ENCODE measurements at regions not wholly inside any gene's neighbourhood (a gene's known extent, or its start where the extent isn't known, plus 50 kb on each side); places are given as distances from the start of the nearest gene placed in this dataset.

GRCh38 chr20:58003525-58003924, 224.9 kb downstream of the ANKRD60 start:
- Histone ChIP-seq H3K27ac (no peak overlapping the region), H3K4me1 (peaks cover 0 to 6% (median 4%) of the 10 kb centered on the region in 4 donors), H3K27me3 (peaks cover 0 to 6% (median 0%) of the 10 kb centered on the region in 3 donors), H3K9me3 (no peaks in the 10 kb centered on the region), H3K36me3 (no peaks in the 10 kb centered on the region), H3K4me3 (no peak overlapping the region)
- no peak for TF ChIP-seq POLR2A (IDR thresholded peaks at IDR 0.05)
- intact Hi-C loops (cut with DNase I), result no loop called here
- no peak for DNase-seq
- 94 to 95% methylated on average over 6 of the region's 6 CpGs for WGBS, 2 donors

GRCh38 chr20:58002901-58003300, 225.6 kb downstream of the ANKRD60 start:
- H3K36me3 ChIP-seq, result no peaks in the 10 kb centered on the region
- H3K27ac ChIP-seq, result no peak overlapping the region
- TF ChIP-seq POLR2A (IDR thresholded peaks at IDR 0.05) (no peak), EP300 (IDR thresholded peaks at IDR 0.05) (no peak), POLR2AphosphoS5 (IDR thresholded peaks at IDR 0.05) (no peak), CTCF (IDR thresholded peaks at IDR 0.05) (no peak)
- no peak overlapping the region for H3K4me3 ChIP-seq
- no peak for DNase-seq
- H3K27me3 ChIP-seq, result peaks cover 0 to 7% (median 0%) of the 10 kb centered on the region in 3 donors
- no peaks in the 10 kb centered on the region for H3K9me3 ChIP-seq
- WGBS, 2 donors, result 94 to 96% methylated on average over 6 of the region's 6 CpGs
- intact Hi-C loops (cut with DNase I), result no loop called here
- peaks cover 0 to 6% (median 4%) of the 10 kb centered on the region in 4 donors for H3K4me1 ChIP-seq

GRCh38 chr20:58001946-58002345, 226.5 kb downstream of the ANKRD60 start:
- Histone ChIP-seq H3K4me1 (peaks cover 0 to 7% (median 4%) of the 10 kb centered on the region in 4 donors), H3K9me3 (no peaks in the 10 kb centered on the region), H3K27me3 (peaks cover 0 to 7% (median 0%) of the 10 kb centered on the region in 3 donors), H3K36me3 (no peaks in the 10 kb centered on the region), H3K27ac (no peak overlapping the region), H3K4me3 (no peak overlapping the region)
- no peak for TF ChIP-seq CTCF (IDR thresholded peaks at IDR 0.05)
- no peak for TF ChIP-seq EP300 (IDR thresholded peaks at IDR 0.05)
- TF ChIP-seq POLR2A (IDR thresholded peaks at IDR 0.05), result no peak
- no peak for TF ChIP-seq POLR2AphosphoS5 (IDR thresholded peaks at IDR 0.05)
- intact Hi-C loops (cut with DNase I), result no loop called here
- WGBS, 2 donors, result 86 to 89% methylated on average over 3 of the region's 3 CpGs
- no peak for DNase-seq

- H3K4me1 ChIP-seq, result peaks cover 0 to 11% (median 4%) of the 10 kb centered on the region in 4 donors
- intact Hi-C loops (cut with DNase I), result no loop called here
- H3K36me3 ChIP-seq, result no peaks in the 10 kb centered on the region
- no peak for DNase-seq
- H3K27ac ChIP-seq, result no peak overlapping the region
- TF ChIP-seq CTCF (IDR thresholded peaks at IDR 0.05) (no peak), EP300 (IDR thresholded peaks at IDR 0.05) (no peak), POLR2A (IDR thresholded peaks at IDR 0.05) (no peak), POLR2AphosphoS5 (IDR thresholded peaks at IDR 0.05) (no peak)
- WGBS, 2 donors, result 67 to 74% methylated on average over 13 of the region's 13 CpGs
- H3K27me3 ChIP-seq, result peaks cover 0 to 7% (median 0%) of the 10 kb centered on the region in 3 donors
- H3K4me3 ChIP-seq, result no peak overlapping the region
- H3K9me3 ChIP-seq, result no peaks in the 10 kb centered on the region
These were observed 227.1 kb downstream of the ANKRD60 start for GRCh38 chr20:58001381-58001780.

- 81 to 87% methylated on average over 2 of the region's 2 CpGs for WGBS, 2 donors
- no peak overlapping the region for H3K4me3 ChIP-seq
- H3K27ac ChIP-seq, result no peak overlapping the region
- no peak for DNase-seq
- no peaks in the 10 kb centered on the region for H3K9me3 ChIP-seq
- intact Hi-C loops (cut with DNase I), result no loop called here
- H3K36me3 ChIP-seq, result no peaks in the 10 kb centered on the region
- H3K27me3 ChIP-seq, result peaks cover 0 to 7% (median 0%) of the 10 kb centered on the region in 3 donors
- peaks cover 0 to 11% (median 4%) of the 10 kb centered on the region in 4 donors for H3K4me1 ChIP-seq
- TF ChIP-seq CTCF (IDR thresholded peaks at IDR 0.05), result no peak
- no peak for TF ChIP-seq EP300 (IDR thresholded peaks at IDR 0.05)
- TF ChIP-seq POLR2A (IDR thresholded peaks at IDR 0.05), result no peak
- no peak for TF ChIP-seq POLR2AphosphoS5 (IDR thresholded peaks at IDR 0.05)
These were observed 227.6 kb downstream of the ANKRD60 start for GRCh38 chr20:58000861-58001260.
